Brain microvascular endothelial cell (primary cell): ENCODE measurements at regions not wholly inside any gene's neighbourhood (a gene's known extent, or its start where the extent isn't known, plus 50 kb on each side); places are given as distances from the start of the nearest gene placed in this dataset.
"Not testable (repeated sequence)": the region's sequence is repeated elsewhere in the genome, so short reads cannot be mapped to it uniquely, and the experiment has no call there.

ENCODE experiments used
- DNase-seq: peaks from one replicate; pipeline ENCODE4 v3.0.0-alpha.2; 2020
- H3K27ac ChIP-seq: fragments of 250-450 bp; sonication (Bioruptor Pico); 2 replicates; pipeline ENCODE4 v1.5.1; 2020; ENCODE audit warnings: mild to moderate bottlenecking, moderate library complexity
- H3K27me3 ChIP-seq: fragments of 250-450 bp; sonication (Bioruptor Pico); replicated peaks from 2 replicates; pipeline ENCODE4 v1.5.1; 2020; ENCODE audit warnings: mild to moderate bottlenecking
- H3K36me3 ChIP-seq: fragments of 250-450 bp; sonication (Bioruptor Pico); replicated peaks from 2 replicates; pipeline ENCODE4 v1.5.1; 2020; ENCODE audit warnings: mild to moderate bottlenecking
- H3K4me3 ChIP-seq: 2 replicates; pipeline ENCODE4 v1.5.1; 2011; ENCODE audit warnings: low read depth, mild to moderate bottlenecking, control low read depth, low read length, moderate library complexity
- CTCF ChIP-seq: IDR thresholded peaks from 2 replicates; pipeline ENCODE4 v1.5.1; 2011; ENCODE audit warnings: low read depth, mild to moderate bottlenecking, moderate library complexity, low read length, control low read depth, inconsistent platforms; ENCODE audit errors: missing control alignments
- in situ Hi-C: cut with HindIII; loops from 2 replicates; pipeline ENCODE4 v1.10.0; 2017; ENCODE audit warnings: low sequenced_read_pairs, low pct_ligation_motif_present

DNA sequence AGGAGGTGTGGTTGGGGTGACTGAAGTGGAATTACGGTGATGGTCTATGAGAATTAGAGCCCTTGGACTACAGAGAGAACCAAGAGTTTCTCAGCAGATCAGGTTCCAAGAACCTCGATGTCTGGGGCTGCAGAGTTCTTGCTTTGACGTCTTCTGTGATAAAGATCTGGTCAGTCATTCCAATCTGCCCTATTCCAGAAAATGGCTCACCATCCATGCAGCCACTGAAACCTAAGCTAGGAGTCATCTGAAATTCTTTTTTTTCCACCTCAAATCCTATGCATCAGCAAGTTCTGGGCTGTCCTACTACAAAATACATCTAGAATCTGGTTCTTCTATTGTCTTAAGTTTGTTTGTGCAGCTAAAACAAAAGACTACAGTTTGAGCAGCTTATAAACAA is 254.4 kb upstream of the PGRMC2 start:
- TF ChIP-seq CTCF = no peak
- H3K36me3 ChIP-seq = no peaks in the 10 kb centered on the region
- H3K4me3 ChIP-seq = no peak overlapping the region
- no peaks in the 10 kb centered on the region for H3K27me3 ChIP-seq
- no peak overlapping the region for H3K27ac ChIP-seq
- DNase-seq = no peak
- in situ Hi-C loops = no loop called here

DNA sequence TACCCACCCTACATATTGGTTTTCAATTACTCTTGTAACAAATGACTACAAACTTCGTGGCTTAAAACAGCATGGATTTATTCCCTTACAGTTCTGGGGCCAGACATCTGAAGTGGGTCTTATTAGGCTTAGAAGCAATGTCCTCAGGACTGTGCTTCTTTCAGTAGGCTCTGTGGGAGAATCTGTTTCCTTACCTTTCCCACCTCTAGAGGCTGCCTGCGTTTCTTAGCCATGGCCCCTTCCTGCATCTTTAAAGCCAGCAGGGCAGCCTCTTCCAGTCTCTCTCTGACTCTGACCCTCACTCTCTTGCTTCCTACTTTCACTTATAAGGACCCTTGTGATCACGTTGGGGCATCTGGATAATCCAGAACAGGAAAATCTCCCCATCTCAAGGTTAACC is 252.5 kb upstream of the PGRMC2 start:
- no peaks in the 10 kb centered on the region for H3K36me3 ChIP-seq
- in situ Hi-C loops = no loop called here
- TF ChIP-seq CTCF = no peak
- H3K27me3 ChIP-seq = no peaks in the 10 kb centered on the region
- no peak overlapping the region for H3K27ac ChIP-seq
- DNase-seq = no peak
- no peak overlapping the region for H3K4me3 ChIP-seq

DNA sequence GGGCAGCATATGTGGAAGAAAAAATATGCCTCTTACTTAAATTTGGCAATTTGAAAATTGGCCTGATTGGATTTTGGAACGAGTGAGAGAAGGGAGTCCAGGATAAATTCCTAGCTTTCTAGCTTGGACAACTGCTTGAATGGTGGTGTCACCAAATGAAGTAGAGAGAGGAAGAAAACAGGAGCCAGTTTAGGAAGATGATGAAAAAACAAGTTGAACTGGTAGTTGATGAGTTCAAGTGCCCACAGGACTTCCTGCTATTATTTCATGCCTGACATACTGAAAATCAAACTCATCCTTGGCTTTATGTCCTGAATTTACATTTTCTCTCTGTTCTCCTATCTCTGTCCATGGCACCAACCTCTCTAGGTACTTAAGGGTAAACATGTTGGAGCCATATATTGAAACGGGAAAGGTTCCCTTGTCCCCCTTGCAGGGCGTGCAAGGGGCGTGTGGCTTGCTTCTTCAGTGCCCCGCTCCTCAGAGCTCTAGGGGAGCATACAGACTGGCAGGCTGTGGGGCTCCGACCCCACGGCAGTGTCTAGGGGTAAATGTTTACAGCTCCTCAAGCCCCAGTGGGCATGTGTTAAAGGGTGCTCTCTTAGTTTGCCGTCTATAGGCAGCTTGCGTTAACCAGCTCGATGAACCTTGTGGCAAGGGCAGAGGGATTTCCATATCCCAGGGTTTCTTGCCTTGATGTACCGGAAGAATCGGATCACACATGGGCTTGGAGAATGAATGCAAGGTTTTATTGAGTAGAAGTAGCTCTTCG is 250.7 kb upstream of the PGRMC2 start:
- TF ChIP-seq CTCF = no peak
- Histone ChIP-seq H3K36me3 (no peaks in the 10 kb centered on the region), H3K27me3 (no peaks in the 10 kb centered on the region), H3K27ac (no peak overlapping the region), H3K4me3 (no peak overlapping the region)
- no peak for DNase-seq
- in situ Hi-C loops = no loop called here

- H3K4me3 ChIP-seq = no peak overlapping the region
- H3K36me3 ChIP-seq = no peaks in the 10 kb centered on the region
- in situ Hi-C loops = no loop called here
- no peak overlapping the region for H3K27ac ChIP-seq
- no peak for DNase-seq
- no peaks in the 10 kb centered on the region for H3K27me3 ChIP-seq
- TF ChIP-seq CTCF = no peak
These were observed 249.1 kb upstream of the PGRMC2 start for GRCh38 chr4:128536746-128537145.

DNA sequence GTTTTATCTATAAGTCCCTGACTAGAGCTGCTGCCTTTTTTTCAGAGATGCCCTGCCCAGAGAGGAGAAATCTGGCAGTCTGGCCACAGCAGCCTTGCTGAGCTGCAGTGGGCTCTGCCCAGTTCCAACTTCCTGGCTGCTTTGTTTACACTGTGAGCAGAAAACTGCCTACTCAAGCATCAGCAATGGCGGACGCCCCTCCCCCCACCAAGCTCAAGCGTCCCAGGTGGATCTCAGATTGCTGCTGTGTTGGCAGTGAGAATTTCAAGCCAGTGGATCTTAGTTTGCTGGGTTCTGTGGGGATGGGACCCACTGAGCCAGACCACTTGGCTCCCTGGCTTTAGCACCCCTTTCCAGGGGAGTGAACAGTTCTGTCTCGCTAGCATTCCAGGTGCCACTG is 247.9 kb upstream of the PGRMC2 start:
- H3K36me3 ChIP-seq, in situ Hi-C loops, DNase-seq, H3K27me3 ChIP-seq, H3K27ac ChIP-seq, H3K4me3 ChIP-seq: not testable (repeated sequence)

GRCh38 chr4:128528793-128529553 is 241.4 kb upstream of the PGRMC2 start:
- no peak overlapping the region for H3K4me3 ChIP-seq
- no peaks in the 10 kb centered on the region for H3K36me3 ChIP-seq
- in situ Hi-C loops = no loop called here
- TF ChIP-seq CTCF = no peak
- DNase-seq = peak; percentile 97
- H3K27ac ChIP-seq = peak overlapping the region; percentile 73
- H3K27me3 ChIP-seq = no peaks in the 10 kb centered on the region
